IMR-90 (cell line): ENCODE measurements at regions not wholly inside any gene's neighbourhood (a gene's known extent, or its start where the extent isn't known, plus 50 kb on each side); places are given as distances from the start of the nearest gene placed in this dataset.
A peak's percentile ranks its signal among the peaks of the same experiment; 100 is the strongest.

ENCODE experiments used
- ATAC-seq: fragments of 200-7000 bp; cut with Tn5 transposase; 2 replicates; pipeline ENCODE4 v1.9.1; 2020; ENCODE audit warnings: low read depth, mild to moderate bottlenecking, moderate library complexity
- BruUV-seq: library from RNA; stranded (reverse); fragments of 400-500 nt; replicated peaks from 2 replicates; lab custom pipeline; 2021; lab: Mats Ljungman, UMichigan
- CTCF ChIA-PET: fragments of 300-600 bp; formaldehyde crosslinking; extraction: SDS; loops from one replicate; lab custom pipeline; 2021; ENCODE audit warnings: antibody characterized with exemption; lab: Yijun Ruan, JAX
- POLR2A ChIA-PET: fragments of 300-600 bp; sonication (Branson Sonifier 250); formaldehyde crosslinking; loops from one replicate; lab custom pipeline; 2022; ENCODE audit warnings: antibody characterized with exemption; ENCODE audit not compliant: unreplicated experiment; lab: Charles Lee
- DNase-seq: peaks from one replicate; pipeline ENCODE4 v3.0.0; 2013
- H2AFZ ChIP-seq: replicated peaks from 2 replicates; pipeline ENCODE3; 2013; ENCODE audit warnings: low read length, mild to moderate bottlenecking; ENCODE audit not compliant: poor library complexity
- H2AK5ac ChIP-seq: 2 replicates; pipeline ENCODE4 v1.6.1; 2013; ENCODE audit warnings: low read depth, low read length, inconsistent platforms
- H2AK9ac ChIP-seq: replicated peaks from 2 replicates; pipeline ENCODE3; 2013; ENCODE audit warnings: mild to moderate bottlenecking, low read depth, low read length, moderate library complexity; ENCODE audit not compliant: poor library complexity
- H2BK120ac ChIP-seq: 2 replicates; pipeline ENCODE4 v1.6.1; 2013; ENCODE audit warnings: low read depth, low read length, inconsistent platforms
- H2BK15ac ChIP-seq: 3 replicates; pipeline ENCODE4 v1.6.1; 2013; ENCODE audit warnings: low read depth, low read length, inconsistent platforms
- H2BK20ac ChIP-seq: 2 replicates; pipeline ENCODE4 v1.6.1; 2013; ENCODE audit warnings: low read depth, mild to moderate bottlenecking, inconsistent platforms, low read length, moderate library complexity
- H2BK5ac ChIP-seq: 2 replicates; pipeline ENCODE4 v1.6.1; 2013; ENCODE audit warnings: mild to moderate bottlenecking, low read depth, low read length, inconsistent platforms; ENCODE audit not compliant: poor library complexity, severe bottlenecking
- H3K14ac ChIP-seq: replicated peaks from 2 replicates; pipeline ENCODE4 v1.6.1; 2013; ENCODE audit warnings: low read depth, low read length, inconsistent platforms
- H3K18ac ChIP-seq: 2 replicates; pipeline ENCODE4 v1.6.1; 2013; ENCODE audit warnings: low read depth, low read length, control low read depth
- H3K23ac ChIP-seq: 2 replicates; pipeline ENCODE4 v1.6.1; 2013; ENCODE audit warnings: low read depth, low read length, inconsistent platforms
- H3K27ac ChIP-seq: 2 replicates; pipeline ENCODE4 v1.5.1; 2013; ENCODE audit warnings: mild to moderate bottlenecking, control low read depth, low read length; ENCODE audit not compliant: insufficient read depth
- H3K27me3 ChIP-seq: 2 replicates; pipeline ENCODE4 v1.6.1; 2013; ENCODE audit warnings: low read length; ENCODE audit not compliant: control insufficient read depth, insufficient read depth
- H3K36me3 ChIP-seq: 2 replicates; pipeline ENCODE4 v1.6.1; 2013; ENCODE audit warnings: low read length, mixed read lengths; ENCODE audit not compliant: control insufficient read depth, insufficient read depth
- H3K4ac ChIP-seq: 2 replicates; pipeline ENCODE4 v1.6.1; 2013; ENCODE audit warnings: low read depth, low read length, inconsistent platforms
- H3K4me1 ChIP-seq: 2 replicates; pipeline ENCODE4 v1.6.1; 2013; ENCODE audit warnings: low read length, mixed read lengths; ENCODE audit not compliant: control insufficient read depth, insufficient read depth
- H3K4me2 ChIP-seq: 2 replicates; pipeline ENCODE4 v1.6.1; 2013; ENCODE audit warnings: low read depth, mild to moderate bottlenecking, control low read depth, low read length, moderate library complexity
- H3K4me3 ChIP-seq: 2 replicates; pipeline ENCODE4 v1.5.1; 2013; ENCODE audit warnings: low read depth, mild to moderate bottlenecking, control low read depth, low read length, moderate library complexity; ENCODE audit not compliant: insufficient read depth
- H3K56ac ChIP-seq: 2 replicates; pipeline ENCODE4 v1.6.1; 2013; ENCODE audit warnings: low read length, inconsistent platforms; ENCODE audit not compliant: insufficient read depth; ENCODE audit errors: extremely low read depth
- H3K79me1 ChIP-seq, 2 experiments: 2 replicates each; pipeline ENCODE4 v1.6.1; 2013; ENCODE audit warnings: low read length in 2 of 2, inconsistent platforms in 1 of 2, low read depth in 1 of 2
- H3K9ac ChIP-seq: 2 replicates; pipeline ENCODE4 v1.6.1; 2013; ENCODE audit warnings: low read depth, low read length, control low read depth
- H3K9me1 ChIP-seq: 2 replicates; pipeline ENCODE4 v1.6.1; 2013; ENCODE audit warnings: low read length, inconsistent platforms; ENCODE audit not compliant: insufficient read depth
- H3K9me3 ChIP-seq: 2 replicates; pipeline ENCODE4 v1.6.1; 2013; ENCODE audit warnings: low read length; ENCODE audit not compliant: control insufficient read depth, insufficient read depth
- H4K20me1 ChIP-seq: 2 replicates; pipeline ENCODE4 v1.6.1; 2013; ENCODE audit warnings: low read length, inconsistent platforms; ENCODE audit not compliant: insufficient read depth
- H4K5ac ChIP-seq: 2 replicates; pipeline ENCODE4 v1.6.1; 2013; ENCODE audit warnings: mild to moderate bottlenecking, low read depth, low read length, control low read depth
- H4K8ac ChIP-seq, 2 experiments: 2 replicates each; pipeline ENCODE4 v1.6.1; 2013; ENCODE audit warnings: low read depth in 2 of 2, low read length in 2 of 2, control low read depth in 1 of 2, inconsistent platforms in 1 of 2
- H4K91ac ChIP-seq: 2 replicates; pipeline ENCODE4 v1.6.1; 2013; ENCODE audit warnings: low read depth, low read length, inconsistent platforms; ENCODE audit not compliant: insufficient read depth
- BHLHE40 ChIP-seq: fragments of 150-350 bp; IDR thresholded peaks from 2 replicates; pipeline ENCODE4 v1.6.1; 2016; ENCODE audit warnings: mild to moderate bottlenecking, low read depth, low read length
- CEBPB ChIP-seq: IDR thresholded peaks from 2 replicates; pipeline ENCODE4 v1.6.1; 2012; ENCODE audit warnings: low read depth, low read length, improper control_type of control experiment
- CTCF ChIP-seq: conservative IDR thresholded peaks from 2 replicates; pipeline ENCODE4 v1.5.1; 2012; ENCODE audit warnings: mild to moderate bottlenecking, low read depth, low read length, improper control_type of control experiment
- FOS ChIP-seq: fragments of 150-350 bp; IDR thresholded peaks from 2 replicates; pipeline ENCODE4 v1.6.1; 2016; ENCODE audit warnings: low read depth, low read length
- MAFK ChIP-seq: IDR thresholded peaks from 2 replicates; pipeline ENCODE4 v1.6.1; 2012; ENCODE audit warnings: low read depth, low read length, improper control_type of control experiment
- MAZ ChIP-seq: IDR thresholded peaks from 2 replicates; pipeline ENCODE4 v1.6.1; 2012; ENCODE audit warnings: low read depth, mild to moderate bottlenecking, low read length, improper control_type of control experiment, moderate library complexity, borderline replicate concordance
- MXI1 ChIP-seq: IDR thresholded peaks from 2 replicates; pipeline ENCODE4 v1.6.1; 2012; ENCODE audit warnings: low read depth, mild to moderate bottlenecking, low read length, moderate library complexity, borderline replicate concordance
- NFE2L2 ChIP-seq: fragments of 150-350 bp; IDR thresholded peaks from 2 replicates; pipeline ENCODE4 v1.6.1; 2016; ENCODE audit warnings: low read depth, mild to moderate bottlenecking, low read length
- RAD21 ChIP-seq: IDR thresholded peaks from 2 replicates; pipeline ENCODE4 v1.6.1; 2012; ENCODE audit warnings: low read length, improper control_type of control experiment
- RFX5 ChIP-seq: IDR thresholded peaks from 2 replicates; pipeline ENCODE4 v1.8.0; 2012; ENCODE audit warnings: low read depth, mild to moderate bottlenecking, low read length, moderate library complexity
- SMC3 ChIP-seq: fragments of 150-350 bp; IDR thresholded peaks from 2 replicates; pipeline ENCODE4 v1.6.1; 2016; ENCODE audit warnings: low read depth, mild to moderate bottlenecking, antibody characterized with exemption, low read length, moderate library complexity
- USF2 ChIP-seq: fragments of 150-350 bp; IDR thresholded peaks from 2 replicates; pipeline ENCODE4 v1.6.1; 2017; ENCODE audit warnings: mild to moderate bottlenecking, antibody characterized with exemption, low read length, low read depth
- WGBS, 2 experiments: methylation state at CpG; one replicate each; pipeline versions ENCODE4 v1.1.5 to v1.1.7; 2013; ENCODE audit warnings: missing lambda C conversion rate in 2 of 2; ENCODE audit not compliant: insufficient read length in 1 of 2; ENCODE audit errors: extremely low coverage in 2 of 2; 5-methylcytosine and 5-hydroxymethylcytosine counted together
- dilution Hi-C: fragments of 300-500 bp; cut with HindIII; formaldehyde crosslinking; loops from one replicate; pipeline ENCODE4 v1.14.3; 2018; ENCODE audit warnings: low sequenced_read_pairs; ENCODE audit not compliant: unreplicated experiment
- in situ Hi-C: fragments of 300-500 bp; cut with MboI; formaldehyde crosslinking; loops from 3 replicates; pipeline ENCODE4 v1.14.3; 2019; ENCODE audit warnings: low sequenced_read_pairs, inconsistent platforms, mixed read lengths
- intact Hi-C: fragments of 100-400 bp; cut with micrococcal nuclease; formaldehyde crosslinking; loops from 2 replicates; pipeline ENCODE4 v1.10.0; 2022

GRCh38 chr2:41900101-41900577, 147.7 kb upstream of the PKDCC start:
- dilution Hi-C loops: no loop called here
- ChIA-PET CTCF (no interaction called here), POLR2A (no interaction called here)
- Histone ChIP-seq H3K4me2 (no peak overlapping the region), H3K4me3 (no peak overlapping the region), H2BK5ac (no peak overlapping the region), H3K36me3 (no peaks in the 10 kb centered on the region), H3K4me1 (peaks cover 5% of the 10 kb centered on the region), H2BK20ac (no peak overlapping the region), H4K20me1 (no peaks in the 10 kb centered on the region), H3K27ac (no peak overlapping the region), H4K8ac (no peak overlapping the region), H3K79me1 (no peaks in the 10 kb centered on the region), H3K27me3 (0 out of 2 replicates have a peak, but pooled peaks cover 2% of the 10 kb centered on the region), H3K9me3 (no peaks in the 10 kb centered on the region), H3K9ac (no peak overlapping the region), H2AFZ (no peak overlapping the region), H3K9me1 (no peaks in the 10 kb centered on the region), H3K18ac (no peak overlapping the region), H2AK5ac (no peak overlapping the region), H3K56ac (no peak overlapping the region), H3K14ac (no peak overlapping the region), H4K5ac (no peak overlapping the region), H2BK120ac (no peak overlapping the region), H3K23ac (no peak overlapping the region), H4K91ac (no peak overlapping the region), H2BK15ac (no peak overlapping the region), H3K4ac (no peak overlapping the region), H2AK9ac (no peak overlapping the region)
- no TSS peak for BruUV-seq
- in situ Hi-C loops: no loop called here
- intact Hi-C loops: no loop called here
- ATAC-seq: no peak
- TF ChIP-seq NFE2L2 (no peak), MAZ (no peak), MAFK (no peak), CEBPB (no peak), SMC3 (no peak), USF2 (no peak), BHLHE40 (no peak), RAD21 (no peak), RFX5 (no peak), MXI1 (no peak), FOS (no peak), CTCF (no peak)
- peak; percentile 18 for DNase-seq
- WGBS, 2 experiments: no CpG with 5 or more reads among the region's 1 CpG
